DND-41 (cell line): ENCODE measurements at regions not wholly inside any gene's neighbourhood (a gene's known extent, or its start where the extent isn't known, plus 50 kb on each side); places are given as distances from the start of the nearest gene placed in this dataset.

Source experiments
- ATAC-seq: fragments of 200-7000 bp; cut with Tn5 transposase; 3 replicates; pipeline ENCODE4 v1.9.1; 2021; ENCODE audit warnings: low read depth; ENCODE audit not compliant: insufficient read depth
- DNase-seq: peaks from one replicate; pipeline ENCODE4 v3.0.0-alpha.2; 2020
- H2AFZ ChIP-seq: 2 replicates; pipeline ENCODE4 v1.6.0; 2012; ENCODE audit warnings: low read depth, low read length
- H3K27ac ChIP-seq: 2 replicates; pipeline ENCODE4 v1.5.1; 2012; ENCODE audit warnings: low read length, inconsistent platforms
- H3K27me3 ChIP-seq: fragments of 200-600 bp; sonication (generic); 2 replicates; pipeline ENCODE4 v1.6.0; 2012; ENCODE audit warnings: low read length, mild to moderate bottlenecking, inconsistent platforms; ENCODE audit not compliant: insufficient read depth, poor library complexity
- H3K36me3 ChIP-seq: 2 replicates; pipeline ENCODE4 v1.5.1; 2012; ENCODE audit warnings: low read length, inconsistent platforms; ENCODE audit not compliant: insufficient read depth
- H3K4me1 ChIP-seq: 2 replicates; pipeline ENCODE4 v1.5.1; 2012; ENCODE audit warnings: mild to moderate bottlenecking, low read length; ENCODE audit not compliant: insufficient read depth
- H3K4me2 ChIP-seq: 2 replicates; pipeline ENCODE4 v1.6.0; 2012; ENCODE audit warnings: mild to moderate bottlenecking, moderate library complexity, low read length, inconsistent platforms; ENCODE audit not compliant: insufficient read depth
- H3K4me3 ChIP-seq, 2 experiments: fragments of 200-600 bp in 1 of 2; shearing (Covaris generic) in 1 of 2; 2 replicates each; pipeline ENCODE4 v1.5.1; 2012 to 2016; ENCODE audit warnings: inconsistent platforms in 2 of 2, low read length in 2 of 2, mild to moderate bottlenecking in 2 of 2, low read depth in 1 of 2, moderate library complexity in 1 of 2
- H3K79me2 ChIP-seq: 2 replicates; pipeline ENCODE4 v1.6.0; 2012; ENCODE audit warnings: low read length, inconsistent platforms; ENCODE audit not compliant: insufficient read depth
- H3K9ac ChIP-seq: 2 replicates; pipeline ENCODE4 v1.6.0; 2012; ENCODE audit warnings: low read depth, mild to moderate bottlenecking, inconsistent platforms, low read length, moderate library complexity
- H3K9me3 ChIP-seq: 2 replicates; pipeline ENCODE4 v1.5.1; 2012; ENCODE audit warnings: low read length, moderate library complexity, mild to moderate bottlenecking, inconsistent platforms; ENCODE audit not compliant: insufficient read depth, severe bottlenecking
- H4K20me1 ChIP-seq: 2 replicates; pipeline ENCODE4 v1.6.0; 2012; ENCODE audit warnings: low read length; ENCODE audit not compliant: insufficient read depth
- EZH2 ChIP-seq: IDR thresholded peaks from 3 replicates; pipeline ENCODE4 v1.6.1; 2012; ENCODE audit warnings: borderline replicate concordance, low read depth, mild to moderate bottlenecking, moderate library complexity, low read length, inconsistent platforms; ENCODE audit not compliant: severe bottlenecking
- TF ChIP-seq, protein P1 (sequence below): IDR thresholded peaks from 2 replicates; pipeline ENCODE4 v1.5.1; 2012; ENCODE audit warnings: borderline replicate concordance, low read length, moderate library complexity, mild to moderate bottlenecking; ENCODE audit not compliant: poor library complexity, severe bottlenecking; ENCODE audit errors: extremely low read depth

GRCh38 chr9:86809759-86810367 lies 137.4 kb downstream of the GAS1 start:
- Histone ChIP-seq H3K36me3 (no peaks in the 10 kb centered on the region), H3K79me2 (no peaks in the 10 kb centered on the region), H4K20me1 (no peaks in the 10 kb centered on the region), H3K27me3 (no peaks in the 10 kb centered on the region), H3K27ac (no peak overlapping the region), H3K9ac (no peak overlapping the region), H3K4me2 (no peak overlapping the region), H3K4me3 (no peak overlapping the region), H3K4me1 (no peaks in the 10 kb centered on the region), H3K9me3 (no peaks in the 10 kb centered on the region), H2AFZ (no peak overlapping the region)
- TF ChIP-seq EZH2: no peak
- TF ChIP-seq, protein P1, sequence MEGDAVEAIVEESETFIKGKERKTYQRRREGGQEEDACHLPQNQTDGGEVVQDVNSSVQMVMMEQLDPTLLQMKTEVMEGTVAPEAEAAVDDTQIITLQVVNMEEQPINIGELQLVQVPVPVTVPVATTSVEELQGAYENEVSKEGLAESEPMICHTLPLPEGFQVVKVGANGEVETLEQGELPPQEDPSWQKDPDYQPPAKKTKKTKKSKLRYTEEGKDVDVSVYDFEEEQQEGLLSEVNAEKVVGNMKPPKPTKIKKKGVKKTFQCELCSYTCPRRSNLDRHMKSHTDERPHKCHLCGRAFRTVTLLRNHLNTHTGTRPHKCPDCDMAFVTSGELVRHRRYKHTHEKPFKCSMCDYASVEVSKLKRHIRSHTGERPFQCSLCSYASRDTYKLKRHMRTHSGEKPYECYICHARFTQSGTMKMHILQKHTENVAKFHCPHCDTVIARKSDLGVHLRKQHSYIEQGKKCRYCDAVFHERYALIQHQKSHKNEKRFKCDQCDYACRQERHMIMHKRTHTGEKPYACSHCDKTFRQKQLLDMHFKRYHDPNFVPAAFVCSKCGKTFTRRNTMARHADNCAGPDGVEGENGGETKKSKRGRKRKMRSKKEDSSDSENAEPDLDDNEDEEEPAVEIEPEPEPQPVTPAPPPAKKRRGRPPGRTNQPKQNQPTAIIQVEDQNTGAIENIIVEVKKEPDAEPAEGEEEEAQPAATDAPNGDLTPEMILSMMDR: no peak
- ATAC-seq (no peak), DNase-seq (no peak)

GRCh38 chr9:86809151-86809550 lies 138.2 kb downstream of the GAS1 start:
- Histone ChIP-seq H3K4me2 (no peak overlapping the region), H3K27ac (no peak overlapping the region), H3K27me3 (no peaks in the 10 kb centered on the region), H3K4me3 (no peak overlapping the region), H4K20me1 (no peaks in the 10 kb centered on the region), H3K4me1 (no peaks in the 10 kb centered on the region), H3K36me3 (no peaks in the 10 kb centered on the region), H3K79me2 (no peaks in the 10 kb centered on the region), H3K9ac (no peak overlapping the region), H2AFZ (no peak overlapping the region), H3K9me3 (no peaks in the 10 kb centered on the region)
- no peak for TF ChIP-seq EZH2
- TF ChIP-seq, protein P1: no peak
- no peak for ATAC-seq
- no peak for DNase-seq

DNA sequence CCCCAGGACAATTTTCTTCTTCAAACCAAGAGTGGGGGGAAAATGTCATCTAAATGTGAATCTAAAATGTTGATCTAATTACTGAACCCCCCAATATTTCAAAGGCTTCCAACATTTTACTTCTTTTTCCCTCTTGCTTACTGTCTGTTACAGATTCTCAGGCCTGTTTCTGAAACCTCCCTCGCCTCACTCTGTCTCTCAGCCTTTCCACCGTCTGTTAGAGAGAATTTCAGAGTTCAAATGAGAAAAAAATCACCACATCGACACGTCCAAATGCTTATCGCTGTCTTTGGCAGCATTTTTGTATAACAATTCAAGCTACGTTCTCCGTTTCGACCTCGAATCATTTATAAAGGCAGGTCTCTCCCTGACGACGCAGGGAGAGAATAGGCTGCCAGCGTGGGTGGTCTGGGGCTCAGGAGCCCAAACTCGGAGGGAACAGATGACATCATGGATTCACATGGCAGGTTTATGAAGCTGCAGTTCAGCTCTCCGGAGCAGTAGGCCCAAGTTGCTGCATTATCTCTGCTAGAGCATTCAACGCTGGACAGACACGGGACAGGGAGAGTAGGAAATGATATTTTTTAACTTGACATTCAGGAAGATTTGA lies 139.8 kb downstream of the GAS1 start:
- Histone ChIP-seq H3K4me3 (no peak overlapping the region), H3K27ac (no peak overlapping the region), H3K36me3 (no peaks in the 10 kb centered on the region), H3K9ac (no peak overlapping the region), H4K20me1 (no peaks in the 10 kb centered on the region), H3K4me2 (no peak overlapping the region), H3K27me3 (no peaks in the 10 kb centered on the region), H2AFZ (no peak overlapping the region), H3K79me2 (no peaks in the 10 kb centered on the region), H3K9me3 (no peaks in the 10 kb centered on the region), H3K4me1 (no peaks in the 10 kb centered on the region)
- no peak for DNase-seq
- no peak for ATAC-seq
- TF ChIP-seq, protein P1: no peak
- TF ChIP-seq EZH2: no peak
